ENCODE measurements at regions not wholly inside any gene's neighbourhood (a gene's known extent, or its start where the extent isn't known, plus 50 kb on each side); places are given as distances from the start of the nearest gene placed in this dataset.

DNA sequence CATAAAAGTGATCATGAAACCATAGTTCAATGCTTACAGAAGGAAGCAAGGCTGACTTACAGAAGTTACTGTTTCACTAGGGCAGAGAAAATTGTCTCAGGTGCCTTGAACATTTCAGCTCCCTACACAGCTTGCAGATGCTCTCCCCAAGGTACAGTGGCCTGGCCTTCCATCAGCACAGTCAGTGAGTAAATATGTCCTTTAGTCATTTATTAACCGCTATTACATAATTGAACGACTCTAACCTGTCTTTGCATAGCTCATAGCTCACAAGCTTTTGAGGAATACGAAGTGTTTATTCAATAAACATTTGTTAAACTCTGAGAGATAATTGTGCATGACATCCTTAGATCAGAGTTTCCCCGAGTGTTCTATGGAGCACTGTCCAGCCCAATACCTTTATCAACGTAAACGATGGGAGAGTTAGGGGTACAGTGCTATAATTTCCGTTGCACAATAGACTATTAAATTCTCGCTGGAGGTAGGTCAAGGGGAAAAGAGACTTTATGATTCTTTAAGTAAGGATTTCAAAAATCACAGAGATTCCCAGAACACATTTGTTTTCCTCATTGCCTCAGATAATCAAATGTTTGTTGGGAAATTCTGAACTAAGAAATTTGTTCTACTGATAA lies 677.8 kb downstream of the TSN start:
- TF ChIP-seq, protein P1, sequence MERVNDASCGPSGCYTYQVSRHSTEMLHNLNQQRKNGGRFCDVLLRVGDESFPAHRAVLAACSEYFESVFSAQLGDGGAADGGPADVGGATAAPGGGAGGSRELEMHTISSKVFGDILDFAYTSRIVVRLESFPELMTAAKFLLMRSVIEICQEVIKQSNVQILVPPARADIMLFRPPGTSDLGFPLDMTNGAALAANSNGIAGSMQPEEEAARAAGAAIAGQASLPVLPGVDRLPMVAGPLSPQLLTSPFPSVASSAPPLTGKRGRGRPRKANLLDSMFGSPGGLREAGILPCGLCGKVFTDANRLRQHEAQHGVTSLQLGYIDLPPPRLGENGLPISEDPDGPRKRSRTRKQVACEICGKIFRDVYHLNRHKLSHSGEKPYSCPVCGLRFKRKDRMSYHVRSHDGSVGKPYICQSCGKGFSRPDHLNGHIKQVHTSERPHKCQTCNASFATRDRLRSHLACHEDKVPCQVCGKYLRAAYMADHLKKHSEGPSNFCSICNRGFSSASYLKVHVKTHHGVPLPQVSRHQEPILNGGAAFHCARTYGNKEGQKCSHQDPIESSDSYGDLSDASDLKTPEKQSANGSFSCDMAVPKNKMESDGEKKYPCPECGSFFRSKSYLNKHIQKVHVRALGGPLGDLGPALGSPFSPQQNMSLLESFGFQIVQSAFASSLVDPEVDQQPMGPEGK (CRISPR knock-in tag; IDR thresholded peaks at IDR 0.05; ENCODE audit: borderline replicate concordance), result no peak
- TF ChIP-seq HSF4 (CRISPR knock-in tag; IDR thresholded peaks at IDR 0.05; ENCODE audit: borderline replicate concordance) (no peak), ATF3 (IDR thresholded peaks at IDR 0.05) (no peak), ATF3 (CRISPR knock-in tag; conservative IDR thresholded peaks at IDR 0.05) (no peak), EP300 (IDR thresholded peaks at IDR 0.05; ENCODE audit: low read length) (no peak), ZNF79 (CRISPR knock-in tag; IDR thresholded peaks at IDR 0.05; ENCODE audit: low read depth) (no peak), KLF10 (CRISPR knock-in tag; IDR thresholded peaks at IDR 0.05) (no peak), POLR2A (conservative IDR thresholded peaks at IDR 0.05) (no peak), NONO (IDR thresholded peaks at IDR 0.05; ENCODE audit: low read depth in 2 of 2, low read length in 1 of 2) (no peak), CHD2 (IDR thresholded peaks at IDR 0.05; ENCODE audit: low read depth, low read length) (no peak), CREB3L1 (IDR thresholded peaks at IDR 0.05; ENCODE audit: borderline replicate concordance, low read depth) (no peak), ZFX (CRISPR knock-in tag; IDR thresholded peaks at IDR 0.05) (no peak), SPI1 (IDR thresholded peaks at IDR 0.05; ENCODE audit: borderline replicate concordance, low read depth, low read length) (no peak)
- TF ChIP-seq, protein P2, sequence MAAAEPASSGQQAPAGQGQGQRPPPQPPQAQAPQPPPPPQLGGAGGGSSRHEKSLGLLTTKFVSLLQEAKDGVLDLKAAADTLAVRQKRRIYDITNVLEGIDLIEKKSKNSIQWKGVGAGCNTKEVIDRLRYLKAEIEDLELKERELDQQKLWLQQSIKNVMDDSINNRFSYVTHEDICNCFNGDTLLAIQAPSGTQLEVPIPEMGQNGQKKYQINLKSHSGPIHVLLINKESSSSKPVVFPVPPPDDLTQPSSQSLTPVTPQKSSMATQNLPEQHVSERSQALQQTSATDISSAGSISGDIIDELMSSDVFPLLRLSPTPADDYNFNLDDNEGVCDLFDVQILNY (CRISPR knock-in tag; IDR thresholded peaks at IDR 0.05), result no peak
- TF ChIP-seq, protein P3, sequence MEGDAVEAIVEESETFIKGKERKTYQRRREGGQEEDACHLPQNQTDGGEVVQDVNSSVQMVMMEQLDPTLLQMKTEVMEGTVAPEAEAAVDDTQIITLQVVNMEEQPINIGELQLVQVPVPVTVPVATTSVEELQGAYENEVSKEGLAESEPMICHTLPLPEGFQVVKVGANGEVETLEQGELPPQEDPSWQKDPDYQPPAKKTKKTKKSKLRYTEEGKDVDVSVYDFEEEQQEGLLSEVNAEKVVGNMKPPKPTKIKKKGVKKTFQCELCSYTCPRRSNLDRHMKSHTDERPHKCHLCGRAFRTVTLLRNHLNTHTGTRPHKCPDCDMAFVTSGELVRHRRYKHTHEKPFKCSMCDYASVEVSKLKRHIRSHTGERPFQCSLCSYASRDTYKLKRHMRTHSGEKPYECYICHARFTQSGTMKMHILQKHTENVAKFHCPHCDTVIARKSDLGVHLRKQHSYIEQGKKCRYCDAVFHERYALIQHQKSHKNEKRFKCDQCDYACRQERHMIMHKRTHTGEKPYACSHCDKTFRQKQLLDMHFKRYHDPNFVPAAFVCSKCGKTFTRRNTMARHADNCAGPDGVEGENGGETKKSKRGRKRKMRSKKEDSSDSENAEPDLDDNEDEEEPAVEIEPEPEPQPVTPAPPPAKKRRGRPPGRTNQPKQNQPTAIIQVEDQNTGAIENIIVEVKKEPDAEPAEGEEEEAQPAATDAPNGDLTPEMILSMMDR (IDR thresholded peaks at IDR 0.05 in 2 of 3, conservative IDR thresholded peaks at IDR 0.05 in 1 of 3; ENCODE audit: insufficient read depth in 2 of 3, low read depth in 1 of 3, low read length in 3 of 3), result no peak
